H1 (cell line): ENCODE measurements at regions not wholly inside any gene's neighbourhood (a gene's known extent, or its start where the extent isn't known, plus 50 kb on each side); places are given as distances from the start of the nearest gene placed in this dataset.

Source experiments
- CTBP2 ChIP-seq: IDR thresholded peaks from 2 replicates; pipeline ENCODE4 v1.7.0; 2011; ENCODE audit warnings: borderline replicate concordance, mild to moderate bottlenecking, moderate library complexity, mixed read lengths, low read length; ENCODE audit not compliant: insufficient read depth, insufficient read length
- EP300 ChIP-seq, 2 experiments: IDR thresholded peaks; 1 replicate in 1 of 2; 2 replicates in 1 of 2; pipeline ENCODE4 v1.6.1; 2011 to 2012; ENCODE audit warnings: low read depth in 2 of 2, low read length in 2 of 2, mild to moderate bottlenecking in 2 of 2, borderline replicate concordance in 1 of 2, inconsistent platforms in 1 of 2, moderate library complexity in 1 of 2
- EZH2 ChIP-seq: fragments of 200-600 bp; sonication (generic); IDR thresholded peaks from 2 replicates; pipeline ENCODE4 v1.7.1; 2012; ENCODE audit warnings: low read depth, mild to moderate bottlenecking, moderate library complexity, low read length, inconsistent platforms; ENCODE audit not compliant: severe bottlenecking
- KDM4A ChIP-seq: IDR thresholded peaks from one replicate; pipeline ENCODE4 v1.7.1; 2012; ENCODE audit warnings: low read depth, mild to moderate bottlenecking, moderate library complexity, low read length, inconsistent platforms; ENCODE audit not compliant: severe bottlenecking
- PHF8 ChIP-seq: fragments of 200-600 bp; sonication (generic); conservative IDR thresholded peaks from 2 replicates; pipeline ENCODE4 v1.7.1; 2012; ENCODE audit warnings: low read depth, mild to moderate bottlenecking, inconsistent platforms, low read length, moderate library complexity
- TEAD4 ChIP-seq: IDR thresholded peaks from 2 replicates; pipeline ENCODE4 v1.6.1; 2012; ENCODE audit warnings: low read depth, low read length, inconsistent platforms, mixed read lengths
- TF ChIP-seq, protein P1 (sequence below): fragments of 300-600 bp; sonication (generic); IDR thresholded peaks from 2 replicates; pipeline ENCODE4 v1.7.1; 2012; ENCODE audit warnings: low read length, moderate library complexity, mild to moderate bottlenecking, inconsistent platforms; ENCODE audit not compliant: insufficient replicate concordance

DNA sequence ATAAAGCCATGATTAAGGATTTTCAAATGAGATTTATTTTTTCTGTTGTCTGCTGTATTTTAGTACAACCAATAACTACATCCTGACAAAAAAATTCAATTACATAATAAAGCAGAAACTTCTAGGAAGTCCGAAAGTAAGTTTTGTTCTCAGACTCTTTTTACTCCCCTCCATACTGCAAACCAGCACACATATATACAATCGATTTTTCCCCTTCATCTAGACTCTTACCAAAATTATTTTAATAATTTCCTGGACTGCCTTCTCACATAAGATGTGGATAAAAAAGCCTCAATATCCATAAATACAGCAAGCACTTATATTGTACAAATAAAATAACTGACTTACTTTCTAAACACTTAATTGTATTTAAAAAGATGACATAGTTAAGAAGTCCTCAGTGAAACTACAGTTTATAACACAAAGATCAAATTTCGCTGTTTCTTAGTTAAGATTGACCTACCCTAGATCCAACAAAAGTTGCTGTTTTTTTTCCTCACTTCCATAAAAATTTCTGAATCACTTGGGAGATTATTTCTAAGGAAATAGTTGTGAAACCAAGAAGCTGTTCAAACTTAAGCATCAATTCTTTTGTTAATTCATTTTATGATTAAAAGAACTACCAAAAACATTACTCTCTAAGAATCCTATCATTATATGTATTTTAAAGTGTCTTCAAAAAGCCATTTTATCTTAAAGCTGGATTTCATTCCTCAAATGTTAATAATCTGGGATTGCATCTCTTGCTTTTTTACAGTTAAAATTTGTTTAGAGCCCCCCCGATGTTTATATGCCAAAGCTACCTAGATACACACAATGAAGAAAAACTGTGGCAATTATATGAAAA, 74.7 kb upstream of the IFNE start (continued):
- no peak for TF ChIP-seq EZH2
- TF ChIP-seq KDM4A, result no peak
- TF ChIP-seq, protein P1, sequence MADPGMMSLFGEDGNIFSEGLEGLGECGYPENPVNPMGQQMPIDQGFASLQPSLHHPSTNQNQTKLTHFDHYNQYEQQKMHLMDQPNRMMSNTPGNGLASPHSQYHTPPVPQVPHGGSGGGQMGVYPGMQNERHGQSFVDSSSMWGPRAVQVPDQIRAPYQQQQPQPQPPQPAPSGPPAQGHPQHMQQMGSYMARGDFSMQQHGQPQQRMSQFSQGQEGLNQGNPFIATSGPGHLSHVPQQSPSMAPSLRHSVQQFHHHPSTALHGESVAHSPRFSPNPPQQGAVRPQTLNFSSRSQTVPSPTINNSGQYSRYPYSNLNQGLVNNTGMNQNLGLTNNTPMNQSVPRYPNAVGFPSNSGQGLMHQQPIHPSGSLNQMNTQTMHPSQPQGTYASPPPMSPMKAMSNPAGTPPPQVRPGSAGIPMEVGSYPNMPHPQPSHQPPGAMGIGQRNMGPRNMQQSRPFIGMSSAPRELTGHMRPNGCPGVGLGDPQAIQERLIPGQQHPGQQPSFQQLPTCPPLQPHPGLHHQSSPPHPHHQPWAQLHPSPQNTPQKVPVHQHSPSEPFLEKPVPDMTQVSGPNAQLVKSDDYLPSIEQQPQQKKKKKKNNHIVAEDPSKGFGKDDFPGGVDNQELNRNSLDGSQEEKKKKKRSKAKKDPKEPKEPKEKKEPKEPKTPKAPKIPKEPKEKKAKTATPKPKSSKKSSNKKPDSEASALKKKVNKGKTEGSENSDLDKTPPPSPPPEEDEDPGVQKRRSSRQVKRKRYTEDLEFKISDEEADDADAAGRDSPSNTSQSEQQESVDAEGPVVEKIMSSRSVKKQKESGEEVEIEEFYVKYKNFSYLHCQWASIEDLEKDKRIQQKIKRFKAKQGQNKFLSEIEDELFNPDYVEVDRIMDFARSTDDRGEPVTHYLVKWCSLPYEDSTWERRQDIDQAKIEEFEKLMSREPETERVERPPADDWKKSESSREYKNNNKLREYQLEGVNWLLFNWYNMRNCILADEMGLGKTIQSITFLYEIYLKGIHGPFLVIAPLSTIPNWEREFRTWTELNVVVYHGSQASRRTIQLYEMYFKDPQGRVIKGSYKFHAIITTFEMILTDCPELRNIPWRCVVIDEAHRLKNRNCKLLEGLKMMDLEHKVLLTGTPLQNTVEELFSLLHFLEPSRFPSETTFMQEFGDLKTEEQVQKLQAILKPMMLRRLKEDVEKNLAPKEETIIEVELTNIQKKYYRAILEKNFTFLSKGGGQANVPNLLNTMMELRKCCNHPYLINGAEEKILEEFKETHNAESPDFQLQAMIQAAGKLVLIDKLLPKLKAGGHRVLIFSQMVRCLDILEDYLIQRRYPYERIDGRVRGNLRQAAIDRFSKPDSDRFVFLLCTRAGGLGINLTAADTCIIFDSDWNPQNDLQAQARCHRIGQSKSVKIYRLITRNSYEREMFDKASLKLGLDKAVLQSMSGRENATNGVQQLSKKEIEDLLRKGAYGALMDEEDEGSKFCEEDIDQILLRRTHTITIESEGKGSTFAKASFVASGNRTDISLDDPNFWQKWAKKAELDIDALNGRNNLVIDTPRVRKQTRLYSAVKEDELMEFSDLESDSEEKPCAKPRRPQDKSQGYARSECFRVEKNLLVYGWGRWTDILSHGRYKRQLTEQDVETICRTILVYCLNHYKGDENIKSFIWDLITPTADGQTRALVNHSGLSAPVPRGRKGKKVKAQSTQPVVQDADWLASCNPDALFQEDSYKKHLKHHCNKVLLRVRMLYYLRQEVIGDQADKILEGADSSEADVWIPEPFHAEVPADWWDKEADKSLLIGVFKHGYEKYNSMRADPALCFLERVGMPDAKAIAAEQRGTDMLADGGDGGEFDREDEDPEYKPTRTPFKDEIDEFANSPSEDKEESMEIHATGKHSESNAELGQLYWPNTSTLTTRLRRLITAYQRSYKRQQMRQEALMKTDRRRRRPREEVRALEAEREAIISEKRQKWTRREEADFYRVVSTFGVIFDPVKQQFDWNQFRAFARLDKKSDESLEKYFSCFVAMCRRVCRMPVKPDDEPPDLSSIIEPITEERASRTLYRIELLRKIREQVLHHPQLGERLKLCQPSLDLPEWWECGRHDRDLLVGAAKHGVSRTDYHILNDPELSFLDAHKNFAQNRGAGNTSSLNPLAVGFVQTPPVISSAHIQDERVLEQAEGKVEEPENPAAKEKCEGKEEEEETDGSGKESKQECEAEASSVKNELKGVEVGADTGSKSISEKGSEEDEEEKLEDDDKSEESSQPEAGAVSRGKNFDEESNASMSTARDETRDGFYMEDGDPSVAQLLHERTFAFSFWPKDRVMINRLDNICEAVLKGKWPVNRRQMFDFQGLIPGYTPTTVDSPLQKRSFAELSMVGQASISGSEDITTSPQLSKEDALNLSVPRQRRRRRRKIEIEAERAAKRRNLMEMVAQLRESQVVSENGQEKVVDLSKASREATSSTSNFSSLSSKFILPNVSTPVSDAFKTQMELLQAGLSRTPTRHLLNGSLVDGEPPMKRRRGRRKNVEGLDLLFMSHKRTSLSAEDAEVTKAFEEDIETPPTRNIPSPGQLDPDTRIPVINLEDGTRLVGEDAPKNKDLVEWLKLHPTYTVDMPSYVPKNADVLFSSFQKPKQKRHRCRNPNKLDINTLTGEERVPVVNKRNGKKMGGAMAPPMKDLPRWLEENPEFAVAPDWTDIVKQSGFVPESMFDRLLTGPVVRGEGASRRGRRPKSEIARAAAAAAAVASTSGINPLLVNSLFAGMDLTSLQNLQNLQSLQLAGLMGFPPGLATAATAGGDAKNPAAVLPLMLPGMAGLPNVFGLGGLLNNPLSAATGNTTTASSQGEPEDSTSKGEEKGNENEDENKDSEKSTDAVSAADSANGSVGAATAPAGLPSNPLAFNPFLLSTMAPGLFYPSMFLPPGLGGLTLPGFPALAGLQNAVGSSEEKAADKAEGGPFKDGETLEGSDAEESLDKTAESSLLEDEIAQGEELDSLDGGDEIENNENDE, result no peak
- no peak for TF ChIP-seq CTBP2
- TF ChIP-seq EP300 (IDR thresholded peaks at IDR 0.05; ENCODE audit: borderline replicate concordance in 1 of 2, low read depth in 2 of 2, low read length in 2 of 2), result no peak
- no peak for TF ChIP-seq PHF8
- TF ChIP-seq TEAD4, result no peak
